ENCODE measurements at regions not wholly inside any gene's neighbourhood (a gene's known extent, or its start where the extent isn't known, plus 50 kb on each side); places are given as distances from the start of the nearest gene placed in this dataset.

- DNase-seq (ENCODE audit: low spot score), result no peak
- H4K20me1 ChIP-seq (replicated peaks; ENCODE audit: insufficient read depth), result no peaks in the 10 kb centered on the region
- no peaks in the 10 kb centered on the region for H3F3A ChIP-seq (replicated peaks; ENCODE audit: low read depth)
- Mint-ChIP-seq H3K27me3 (ENCODE audit: insufficient read depth, low read depth, poor library complexity) (no peaks in the 10 kb centered on the region), H3K4me3 (no peak overlapping the region), H3K36me3 (ENCODE audit: low read depth) (peaks cover 25% of the 10 kb centered on the region), H3K27ac (no peak overlapping the region), H3K4me1 (no peaks in the 10 kb centered on the region), H3K9me3 (peaks cover 95% of the 10 kb centered on the region)
- no peak for TF ChIP-seq CTCF (conservative IDR thresholded peaks at IDR 0.05; ENCODE audit: low read depth in 2 of 2)
- TF ChIP-seq EZH2phosphoT487 (IDR thresholded peaks at IDR 0.05; ENCODE audit: unreplicated experiment), result no peak
- TF ChIP-seq ZNF331 (CRISPR knock-in tag; IDR thresholded peaks at IDR 0.05; ENCODE audit: low read depth), result no peak
- TF ChIP-seq CREB1 (CRISPR knock-in tag; IDR thresholded peaks at IDR 0.05; ENCODE audit: low read depth), result no peak
- no peak for TF ChIP-seq REST (IDR thresholded peaks at IDR 0.05; ENCODE audit: unreplicated experiment)
- no peak for TF ChIP-seq POLR2AphosphoS5 (IDR thresholded peaks at IDR 0.05; ENCODE audit: low read depth)
- TF ChIP-seq JUNB (IDR thresholded peaks at IDR 0.05; ENCODE audit: unreplicated experiment), result no peak
- no peak for TF ChIP-seq EZH2 (IDR thresholded peaks at IDR 0.05; ENCODE audit: low read depth, unreplicated experiment)
- TF ChIP-seq ZNF114 (CRISPR knock-in tag; IDR thresholded peaks at IDR 0.05), result no peak
- TF ChIP-seq STAT1 (IDR thresholded peaks at IDR 0.05; ENCODE audit: unreplicated experiment), result no peak
- no peak for TF ChIP-seq ZNF462 (CRISPR knock-in tag; IDR thresholded peaks at IDR 0.05)
- no peak for TF ChIP-seq ETS1 (IDR thresholded peaks at IDR 0.05)
- TF ChIP-seq NANOG (IDR thresholded peaks at IDR 0.05; ENCODE audit: borderline replicate concordance), result no peak
- H3K4me1 ChIP-seq (ENCODE audit: insufficient read depth), result no peaks in the 10 kb centered on the region
- H3K9me2 ChIP-seq (ENCODE audit: insufficient read depth), result no peaks in the 10 kb centered on the region
- no peak overlapping the region for H2AFZ ChIP-seq
- H3K4me3 ChIP-seq, result no peak overlapping the region
- peaks cover 21% of the 10 kb centered on the region; the same call in 1 of the 2 replicates for H3K36me3 ChIP-seq (ENCODE audit: insufficient read depth)
- no peak overlapping the region for H3K4me2 ChIP-seq
- H3K27ac ChIP-seq (ENCODE audit: low read depth), result no peak overlapping the region
- no peaks in the 10 kb centered on the region for H3K79me2 ChIP-seq (replicated peaks; ENCODE audit: insufficient read depth)
- ATAC-seq, result no peak
- no peaks in the 10 kb centered on the region for H3K27me3 ChIP-seq (ENCODE audit: insufficient read depth)
Observed at GRCh38 chr20:55776176-55776575, 229.1 kb downstream of the CBLN4 start.

All from GM23338 (cell line).